Left lobe of liver (tissue), 2 donors: ENCODE measurements at regions not wholly inside any gene's neighbourhood (a gene's known extent, or its start where the extent isn't known, plus 50 kb on each side); places are given as distances from the start of the nearest gene placed in this dataset.
"Not testable (repeated sequence)": the region's sequence is repeated elsewhere in the genome, so short reads cannot be mapped to it uniquely, and the experiment has no call there.

ENCODE experiments used
- ATAC-seq: fragments of 200-7000 bp; cut with Tn5 transposase; one replicate; pipeline ENCODE4 v1.9.1; 2020; ENCODE audit warnings: mild to moderate bottlenecking, moderate library complexity
- DNase-seq: peaks from one replicate; pipeline ENCODE4 v3.0.0-alpha.2; 2020; ENCODE audit warnings: low spot score
- donor health status: DM: no; HTN: no; CAD: no; lungs with moderate emphysema.
- donor health status: DM: no; HTN: yes; CAD: no.

- DNase-seq (no peak), ATAC-seq (no peak)
These were observed 199.3 kb downstream of the C9orf152 start for GRCh38 chr9:110008663-110009062.

DNA sequence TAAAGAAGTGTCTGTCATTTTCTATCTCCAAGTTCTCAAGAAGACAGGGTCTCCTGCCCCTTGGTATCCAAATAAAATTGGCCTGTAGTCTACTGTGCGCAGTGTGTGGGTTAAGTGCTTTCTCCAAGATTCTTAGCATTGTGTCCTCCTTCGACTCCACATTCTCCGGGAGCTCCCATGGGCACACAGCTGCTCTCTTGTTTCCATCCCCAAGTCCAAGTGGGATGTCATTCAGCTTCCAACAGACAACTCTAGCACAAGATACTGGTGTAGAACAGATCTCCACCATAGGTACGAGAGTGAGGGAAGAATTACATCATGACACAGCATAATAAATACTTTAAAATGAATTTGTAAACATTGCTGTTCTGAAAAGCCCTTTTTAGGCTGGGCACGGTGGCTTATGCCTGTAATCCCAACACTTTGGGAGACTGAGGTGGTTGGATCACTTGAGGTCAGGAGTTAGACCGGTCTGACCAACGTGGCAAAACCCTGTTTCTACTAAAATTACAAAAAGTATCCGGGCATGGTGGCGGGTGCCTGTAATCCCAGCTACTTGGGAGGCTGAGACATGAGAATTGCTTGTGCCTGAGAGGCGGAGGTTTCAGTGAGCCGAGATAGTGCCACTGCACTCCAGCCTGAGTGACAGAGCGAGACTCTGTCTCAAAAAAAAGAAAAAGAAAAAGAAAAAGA lies 196.2 kb downstream of the C9orf152 start:
- DNase-seq (no peak), ATAC-seq (no peak)

DNA sequence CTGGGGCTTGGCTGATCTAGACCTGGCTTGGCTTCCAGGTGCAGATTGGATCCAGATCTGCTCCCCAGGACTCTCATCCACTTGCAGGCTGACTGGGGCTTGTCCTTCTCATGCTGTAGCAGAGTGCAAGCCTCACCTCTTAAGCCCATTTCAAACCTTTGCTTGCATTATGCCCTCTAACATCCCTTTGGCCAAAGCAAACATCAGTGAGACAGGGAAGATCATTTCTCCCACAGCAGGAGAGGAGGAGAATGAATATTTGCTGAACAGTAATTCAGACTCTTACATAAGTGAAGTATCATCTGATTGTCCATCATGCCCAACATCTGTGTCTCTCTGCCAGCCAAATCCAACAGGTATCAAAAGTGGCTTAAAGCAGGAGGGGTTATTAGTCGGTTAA lies 194.9 kb downstream of the C9orf152 start:
- ATAC-seq (peak; percentile 74), DNase-seq (no peak)

DNA sequence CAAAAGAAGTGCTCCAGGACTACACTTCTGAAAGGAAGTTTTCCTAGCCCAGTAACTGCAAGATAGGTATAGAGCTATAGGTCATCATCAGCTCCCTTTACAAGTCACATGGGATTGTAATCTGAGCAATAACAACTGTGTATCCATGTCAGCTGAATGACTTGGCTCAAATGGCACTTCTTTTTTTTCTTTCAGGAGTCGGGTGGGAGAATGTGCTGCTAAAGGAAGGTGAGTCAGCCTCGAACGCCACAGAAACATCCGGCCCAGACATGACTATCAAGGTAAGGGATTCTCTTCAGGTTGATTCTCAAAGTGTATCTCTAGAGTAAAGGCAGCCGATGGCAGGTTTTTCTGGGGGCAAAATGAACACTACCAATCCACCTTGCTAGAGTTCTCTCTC lies 192.2 kb downstream of the C9orf152 start:
- no peak for DNase-seq
- ATAC-seq: no peak

DNA sequence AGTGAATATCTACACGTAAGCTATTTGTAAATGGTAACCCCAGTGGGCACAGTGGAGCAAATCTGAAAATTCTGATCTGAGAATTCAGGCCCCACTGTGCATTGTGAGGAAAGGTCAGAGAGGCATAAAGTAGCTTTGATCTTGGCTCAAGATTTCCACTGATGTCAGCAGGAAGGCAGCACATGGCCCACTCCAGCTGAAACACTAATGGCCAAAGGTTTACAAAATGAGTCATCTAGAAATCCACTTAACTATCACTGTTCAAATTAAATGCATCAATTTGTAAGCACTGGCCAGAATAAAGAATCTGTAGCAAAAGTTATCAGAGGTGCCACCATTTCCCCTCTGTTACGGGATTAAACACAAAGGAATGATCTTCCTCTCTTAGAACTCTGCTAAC lies 191.6 kb downstream of the C9orf152 start:
- ATAC-seq (peak; percentile 57), DNase-seq (no peak)

- DNase-seq, ATAC-seq: not testable (repeated sequence)
These were observed 187.7 kb downstream of the C9orf152 start for GRCh38 chr9:110020216-110020615.

GRCh38 chr9:110021891-110022290 lies 186.1 kb downstream of the C9orf152 start:
- ATAC-seq: peak; percentile 57
- no peak for DNase-seq

DNA sequence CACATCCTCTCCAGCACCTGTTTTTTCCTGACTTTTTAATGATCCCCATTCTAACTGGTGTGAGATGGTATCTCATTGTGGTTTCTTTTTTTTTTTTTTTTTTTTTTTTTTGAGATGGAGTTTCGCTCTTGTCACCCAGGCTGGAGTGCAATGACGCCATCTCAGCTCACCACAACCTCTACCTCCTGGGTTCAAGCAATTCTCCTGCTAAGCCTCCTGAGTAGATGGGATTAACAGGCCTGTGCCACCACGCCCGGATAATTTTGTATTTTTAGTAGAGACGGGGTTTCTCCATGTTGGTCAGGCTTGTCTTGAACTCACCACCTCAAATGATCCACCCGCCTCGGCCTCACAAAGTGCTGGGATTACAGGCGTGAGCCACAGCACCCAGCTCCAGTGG lies 184.7 kb downstream of the C9orf152 start:
- ATAC-seq, DNase-seq: not testable (repeated sequence)

DNA sequence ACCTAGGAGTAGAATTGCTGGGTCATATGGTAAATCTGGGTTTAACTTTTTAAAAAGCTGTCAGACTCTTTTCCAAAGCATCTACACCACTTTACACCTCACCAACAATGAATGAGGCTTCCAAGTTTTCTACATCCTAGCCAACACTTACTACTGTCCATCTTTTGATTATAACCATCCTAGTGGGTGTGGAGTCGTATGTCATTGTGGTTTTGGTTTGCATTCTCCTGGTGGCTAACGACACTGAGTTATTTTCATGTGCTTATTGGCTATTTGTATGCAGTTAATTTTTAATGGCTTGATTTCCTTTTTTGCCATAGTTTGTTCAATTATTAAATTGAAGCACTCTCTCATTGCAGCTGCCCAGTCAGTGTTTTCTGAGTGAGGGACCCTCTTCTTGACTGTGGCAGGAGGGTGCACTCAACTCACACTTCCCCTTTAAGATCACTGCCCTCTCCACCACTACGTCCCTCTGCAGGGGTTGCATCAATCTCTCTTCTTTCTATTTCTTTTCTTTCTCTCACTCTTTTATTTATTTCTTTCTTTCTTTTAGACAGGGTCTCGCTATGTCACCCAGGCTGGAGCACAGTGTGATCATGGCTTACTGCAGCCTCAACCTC lies 182.3 kb downstream of the C9orf152 start:
- no peak for ATAC-seq
- DNase-seq: no peak

- ATAC-seq: peak; percentile 79
- DNase-seq: peak; percentile 70
These were observed 180.3 kb downstream of the C9orf152 start for GRCh38 chr9:110027671-110028081.

GRCh38 chr9:110028271-110028670 lies 179.7 kb downstream of the C9orf152 start:
- DNase-seq: no peak
- ATAC-seq: no peak

GRCh38 chr9:110028676-110029075 lies 179.3 kb downstream of the C9orf152 start:
- ATAC-seq (no peak), DNase-seq (no peak)

GRCh38 chr9:110029429-110029955 lies 178.5 kb downstream of the C9orf152 start:
- ATAC-seq: peak; percentile 71
- DNase-seq: peak; percentile 86

DNA sequence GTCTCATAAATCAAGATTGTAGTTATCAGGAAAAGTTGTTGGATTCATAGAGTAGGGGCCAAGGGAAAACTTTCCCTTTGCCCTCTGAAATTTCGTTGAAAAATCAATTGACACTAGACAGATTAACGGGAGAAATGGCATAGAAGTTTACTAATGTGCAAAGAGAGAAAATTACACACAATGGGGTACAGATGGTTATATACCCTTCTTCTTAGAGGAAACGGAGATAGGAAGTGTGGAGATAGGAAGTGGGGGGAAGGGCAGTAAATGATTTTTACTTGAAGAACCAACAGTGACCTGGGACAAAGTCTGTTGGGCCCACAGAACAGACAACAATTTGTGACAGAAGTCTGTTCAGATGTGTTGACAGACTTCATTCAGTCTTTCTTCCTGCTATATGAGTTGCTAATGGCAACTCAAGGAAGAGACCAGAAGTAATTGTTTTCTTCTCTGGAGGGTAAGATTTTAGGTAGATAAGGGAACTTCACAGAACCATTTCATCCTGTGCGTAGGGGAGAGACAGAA lies 177.9 kb downstream of the C9orf152 start:
- ATAC-seq: peak; percentile 65
- no peak for DNase-seq

DNA sequence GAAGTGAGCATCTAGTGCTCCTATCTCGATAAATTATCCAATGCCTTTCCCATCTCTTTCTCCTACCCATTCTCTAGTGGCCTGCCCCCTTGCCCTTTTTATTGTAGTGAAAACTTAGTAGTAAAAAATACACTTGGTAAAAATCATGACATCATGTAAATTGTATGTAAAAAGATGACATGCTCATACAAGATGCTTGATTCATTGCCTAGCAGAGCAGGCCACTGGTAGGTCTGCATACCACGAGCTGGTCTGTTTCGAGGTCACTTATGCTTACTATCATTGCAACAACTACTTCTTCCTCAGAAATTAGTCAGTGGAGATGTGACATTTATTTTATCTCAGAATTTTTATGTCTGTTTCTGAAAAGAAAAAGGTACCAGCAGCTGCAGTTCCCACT lies 177.3 kb downstream of the C9orf152 start:
- ATAC-seq (no peak), DNase-seq (no peak)

GRCh38 chr9:110031511-110032173 lies 176.3 kb downstream of the C9orf152 start:
- ATAC-seq: no peak

DNA sequence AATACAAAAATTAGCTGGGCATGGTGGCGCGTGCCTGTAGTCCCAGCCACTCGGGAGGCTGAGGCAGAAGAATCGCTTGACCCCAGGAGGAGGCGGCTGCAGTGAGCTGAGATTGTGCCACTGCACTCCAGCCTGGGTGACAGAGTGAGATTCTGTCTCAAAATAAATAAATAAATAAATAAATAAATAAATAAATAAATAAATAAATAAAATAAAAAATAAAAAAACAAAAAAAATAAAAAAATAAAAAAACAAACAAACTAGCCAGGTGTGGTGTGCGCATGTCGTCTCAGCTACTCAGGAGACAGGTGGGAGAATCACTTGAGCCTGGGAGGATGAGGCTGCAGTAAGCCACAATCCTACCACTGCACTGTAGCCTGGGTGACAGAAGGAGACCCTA lies 175.4 kb downstream of the C9orf152 start:
- not testable (repeated sequence) for DNase-seq, ATAC-seq

More at GRCh38 chr9:110031511-110032173, 176.3 kb downstream of the C9orf152 start:
- no peak for DNase-seq

DNA sequence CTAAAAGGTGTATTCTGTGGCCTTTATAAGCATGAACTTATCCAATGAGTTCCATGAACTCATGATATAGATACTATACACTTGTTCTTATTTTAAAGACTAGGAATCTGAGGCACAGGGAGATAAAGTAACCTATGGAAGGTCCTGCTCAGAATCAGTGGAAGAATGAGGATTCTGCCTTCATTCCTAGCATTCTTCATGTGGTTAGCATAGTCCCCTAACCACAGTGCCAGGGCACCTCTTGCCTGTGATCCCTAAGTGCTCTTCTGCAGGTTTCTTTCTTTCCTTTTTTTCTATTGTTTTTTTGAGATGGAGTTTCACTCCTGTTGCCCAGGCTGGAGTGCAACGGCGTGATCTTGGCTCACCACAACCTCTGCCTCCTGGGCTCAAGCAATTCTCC lies 174.1 kb downstream of the C9orf152 start:
- ATAC-seq (no peak), DNase-seq (no peak)

- no peak for DNase-seq
- ATAC-seq: no peak
These were observed 171.7 kb downstream of the C9orf152 start for GRCh38 chr9:110036286-110036685.

- ATAC-seq (peak; percentile 78), DNase-seq (no peak)
These were observed 167.2 kb downstream of the C9orf152 start for GRCh38 chr9:110040788-110041187.

- ATAC-seq (peak; percentile 23), DNase-seq (no peak)
These were observed 166.5 kb downstream of the C9orf152 start for GRCh38 chr9:110041452-110041851.
